GM12873 (cell line): ENCODE measurements at regions not wholly inside any gene's neighbourhood (a gene's known extent, or its start where the extent isn't known, plus 50 kb on each side); places are given as distances from the start of the nearest gene placed in this dataset.

ENCODE experiments used
- CTCF ChIP-seq: IDR thresholded peaks from 2 replicates; pipeline ENCODE4 v1.5.1; 2012; ENCODE audit warnings: low read depth, mild to moderate bottlenecking, moderate library complexity, low read length, control low read depth; ENCODE audit not compliant: insufficient read depth; ENCODE audit errors: missing control alignments

- TF ChIP-seq CTCF, result no peak
Observed at GRCh38 chr6:143595251-143596036, 82.3 kb upstream of the PHACTR2 start.

GRCh38 chr6:143594647-143595046, 83.1 kb upstream of the PHACTR2 start:
- TF ChIP-seq CTCF, result no peak

- peak; percentile 46 for TF ChIP-seq CTCF
Observed at GRCh38 chr6:143592335-143592734, 80.8 kb upstream of the FUCA2 start.

- TF ChIP-seq CTCF, result no peak
Observed at GRCh38 chr6:143591441-143591840, 79.9 kb upstream of the FUCA2 start.

- no peak for TF ChIP-seq CTCF
Observed at GRCh38 chr6:143589162-143589561, 77.6 kb upstream of the FUCA2 start.

GRCh38 chr6:143586557-143586956, 75.0 kb upstream of the FUCA2 start:
- no peak for TF ChIP-seq CTCF

- no peak for TF ChIP-seq CTCF
Observed at GRCh38 chr6:143585716-143586115, 74.2 kb upstream of the FUCA2 start.
